WTC11 (cell line): ENCODE measurements at regions not wholly inside any gene's neighbourhood (a gene's known extent, or its start where the extent isn't known, plus 50 kb on each side); places are given as distances from the start of the nearest gene placed in this dataset.

Experiments
- CREB1 ChIP-seq: sonication (generic); formaldehyde crosslinking; IDR thresholded peaks from 2 replicates; pipeline ENCODE4 v1.8.0; 2023; ENCODE audit warnings: mild to moderate bottlenecking, missing genetic modification reagents
- GABPB1 ChIP-seq: sonication (generic); formaldehyde crosslinking; IDR thresholded peaks from 2 replicates; pipeline ENCODE4 v1.8.1; 2023; ENCODE audit warnings: mild to moderate bottlenecking, missing genetic modification reagents
- IRF1 ChIP-seq: sonication (generic); formaldehyde crosslinking; IDR thresholded peaks from 2 replicates; pipeline ENCODE4 v1.8.0; 2023; ENCODE audit warnings: missing genetic modification reagents
- NR1H2 ChIP-seq: sonication (generic); formaldehyde crosslinking; IDR thresholded peaks from 2 replicates; pipeline ENCODE4 v1.9.0; 2021; ENCODE audit warnings: mild to moderate bottlenecking, moderate library complexity, missing genetic modification reagents
- SMAD3 ChIP-seq: sonication (generic); formaldehyde crosslinking; IDR thresholded peaks from 2 replicates; pipeline ENCODE4 v1.8.0; 2022; ENCODE audit warnings: missing genetic modification reagents, mild to moderate bottlenecking, borderline replicate concordance
- TF ChIP-seq, protein P1 (sequence below): fragments of 200-600 bp; IDR thresholded peaks from 2 replicates; pipeline ENCODE4 v1.8.0; 2022; ENCODE audit warnings: antibody characterized with exemption

DNA sequence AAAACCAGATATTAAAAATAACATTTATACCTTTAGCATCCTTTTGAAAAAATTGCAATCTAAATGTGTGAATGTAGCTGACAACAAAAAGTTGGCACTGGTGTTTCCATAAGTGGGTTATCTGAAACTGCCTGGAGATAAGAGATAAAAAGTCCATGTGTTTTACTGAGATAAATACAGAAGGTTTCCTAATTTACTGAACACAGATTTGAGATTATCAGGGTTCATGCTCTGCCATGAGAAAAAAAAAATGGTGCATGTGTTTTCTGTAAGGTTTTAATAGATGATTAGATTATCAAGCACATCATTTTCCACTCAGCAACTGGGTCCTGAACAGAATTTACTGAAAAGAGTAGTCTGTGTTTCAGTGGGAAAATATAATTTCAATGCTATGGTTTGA lies 326.2 kb upstream of the SLIT2 start:
- TF ChIP-seq, protein P1, sequence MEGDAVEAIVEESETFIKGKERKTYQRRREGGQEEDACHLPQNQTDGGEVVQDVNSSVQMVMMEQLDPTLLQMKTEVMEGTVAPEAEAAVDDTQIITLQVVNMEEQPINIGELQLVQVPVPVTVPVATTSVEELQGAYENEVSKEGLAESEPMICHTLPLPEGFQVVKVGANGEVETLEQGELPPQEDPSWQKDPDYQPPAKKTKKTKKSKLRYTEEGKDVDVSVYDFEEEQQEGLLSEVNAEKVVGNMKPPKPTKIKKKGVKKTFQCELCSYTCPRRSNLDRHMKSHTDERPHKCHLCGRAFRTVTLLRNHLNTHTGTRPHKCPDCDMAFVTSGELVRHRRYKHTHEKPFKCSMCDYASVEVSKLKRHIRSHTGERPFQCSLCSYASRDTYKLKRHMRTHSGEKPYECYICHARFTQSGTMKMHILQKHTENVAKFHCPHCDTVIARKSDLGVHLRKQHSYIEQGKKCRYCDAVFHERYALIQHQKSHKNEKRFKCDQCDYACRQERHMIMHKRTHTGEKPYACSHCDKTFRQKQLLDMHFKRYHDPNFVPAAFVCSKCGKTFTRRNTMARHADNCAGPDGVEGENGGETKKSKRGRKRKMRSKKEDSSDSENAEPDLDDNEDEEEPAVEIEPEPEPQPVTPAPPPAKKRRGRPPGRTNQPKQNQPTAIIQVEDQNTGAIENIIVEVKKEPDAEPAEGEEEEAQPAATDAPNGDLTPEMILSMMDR = no peak
- TF ChIP-seq GABPB1 = no peak
- TF ChIP-seq IRF1 (CRISPR knock-in tag) = no peak
- TF ChIP-seq SMAD3 (CRISPR knock-in tag) = no peak
- no peak for TF ChIP-seq CREB1
- TF ChIP-seq NR1H2 (CRISPR knock-in tag) = no peak
